GM18861 (cell line): ENCODE measurements at regions not wholly inside any gene's neighbourhood (a gene's known extent, or its start where the extent isn't known, plus 50 kb on each side); places are given as distances from the start of the nearest gene placed in this dataset.
A peak's percentile ranks its signal among the peaks of the same experiment; 100 is the strongest.
"Not testable (repeated sequence)": the region's sequence is repeated elsewhere in the genome, so short reads cannot be mapped to it uniquely, and the experiment has no call there.

ENCODE experiments used
- ATAC-seq: cut with Tn5 transposase; IDR thresholded peaks from one replicate; pipeline ENCODE4 v1.9.1; 2021; ENCODE audit not compliant: unreplicated experiment

GRCh38 chr5:36739751-36740221, 133.4 kb downstream of the SLC1A3 start:
- peak; percentile 70 for ATAC-seq

DNA sequence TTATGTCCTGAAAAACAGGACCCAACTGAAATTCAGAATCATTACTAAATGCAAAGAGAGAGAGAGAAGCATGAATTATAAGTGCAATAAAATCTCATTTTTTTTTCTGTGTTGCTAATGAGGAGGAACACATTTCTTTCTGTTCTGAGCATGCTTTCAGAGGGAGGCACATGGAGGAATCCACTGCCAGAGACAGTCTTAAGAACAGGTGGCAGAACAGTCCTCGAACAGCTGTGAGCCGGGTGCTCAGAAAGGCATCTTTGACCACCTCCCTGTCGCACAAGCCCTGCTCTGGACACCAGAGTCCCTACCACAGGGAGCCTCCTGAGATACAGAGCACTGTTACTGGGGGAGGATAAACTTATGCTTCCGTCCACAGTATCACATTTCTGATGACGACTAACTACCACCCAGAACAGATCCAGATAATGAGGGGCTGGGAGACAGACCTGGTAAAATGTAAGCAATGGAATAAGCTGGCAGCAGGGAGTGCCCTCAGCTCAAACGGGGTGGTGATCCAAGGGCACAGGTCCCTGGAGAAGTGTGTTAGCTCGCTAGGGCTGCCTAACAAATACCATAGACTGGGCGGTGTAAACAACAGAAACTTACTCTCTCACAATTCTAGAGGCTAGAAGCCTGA, 134.0 kb downstream of the SLC1A3 start:
- ATAC-seq = no peak

- no peak for ATAC-seq
Observed at GRCh38 chr5:36741128-36741527, 134.7 kb downstream of the SLC1A3 start.

- no peak for ATAC-seq
Observed at GRCh38 chr5:36743891-36744772, 132.4 kb upstream of the NIPBL start.

GRCh38 chr5:36744773-36745589, 131.6 kb upstream of the NIPBL start:
- peak; percentile 53 for ATAC-seq

GRCh38 chr5:36747794-36748193, 128.8 kb upstream of the NIPBL start:
- not testable (repeated sequence) for ATAC-seq

GRCh38 chr5:36751886-36752285, 124.7 kb upstream of the NIPBL start:
- no peak for ATAC-seq

- no peak for ATAC-seq
Observed at GRCh38 chr5:36755342-36755741, 121.2 kb upstream of the NIPBL start.

DNA sequence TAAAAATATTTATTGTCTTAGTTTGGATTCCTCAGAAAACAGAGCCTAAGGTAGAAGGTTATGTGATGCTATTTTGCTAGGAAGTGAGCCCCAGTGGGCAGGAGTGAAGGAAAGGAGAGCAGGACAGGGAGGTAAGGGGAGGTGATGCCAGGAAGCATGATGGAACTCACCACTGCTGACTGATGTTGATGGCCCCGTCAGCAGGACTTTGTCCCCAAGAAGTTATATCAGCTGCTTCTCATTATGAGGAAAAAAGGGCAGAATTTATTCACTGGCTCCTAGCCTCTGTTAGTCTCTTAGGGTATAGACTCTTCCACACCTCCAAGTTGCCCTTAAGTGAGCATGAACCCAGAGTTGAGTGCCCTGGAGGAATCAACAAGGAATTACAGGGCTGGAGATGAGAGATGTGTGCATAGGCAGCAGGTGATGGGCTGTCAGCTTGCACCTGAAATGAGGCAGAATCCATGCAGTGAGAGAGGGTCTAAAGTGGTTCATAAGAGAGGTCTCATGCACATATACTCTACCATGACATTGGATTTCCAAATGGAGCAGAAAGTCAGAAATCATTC, 120.6 kb upstream of the NIPBL start:
- ATAC-seq = no peak

GRCh38 chr5:36756848-36757247, 119.7 kb upstream of the NIPBL start:
- no peak for ATAC-seq

- no peak for ATAC-seq
Observed at GRCh38 chr5:36759117-36759516, 117.5 kb upstream of the NIPBL start.

GRCh38 chr5:36763454-36763853, 113.1 kb upstream of the NIPBL start:
- no peak for ATAC-seq

- ATAC-seq = no peak
Observed at GRCh38 chr5:36765876-36766275, 110.7 kb upstream of the NIPBL start.

GRCh38 chr5:36766981-36767380, 109.6 kb upstream of the NIPBL start:
- ATAC-seq = no peak

DNA sequence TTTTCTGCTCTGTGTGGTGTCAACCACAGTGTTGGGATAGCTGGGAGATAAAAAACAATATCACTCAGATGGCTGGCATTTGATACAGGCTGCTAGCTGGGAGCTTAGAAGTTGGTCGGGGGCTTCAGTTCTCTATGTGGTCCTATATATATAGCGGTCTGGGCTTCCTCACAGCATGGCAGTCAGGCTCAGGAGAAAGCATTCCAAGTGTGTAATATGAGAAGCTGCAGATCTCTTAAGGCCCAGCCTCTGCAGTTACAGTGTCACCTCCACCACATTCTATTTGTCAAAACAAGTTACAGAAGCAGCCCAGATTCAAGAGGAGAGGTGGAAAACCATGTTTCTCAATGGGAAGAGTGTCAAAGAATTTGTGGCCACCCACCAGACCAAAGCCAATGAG, 108.1 kb upstream of the NIPBL start:
- ATAC-seq = no peak

DNA sequence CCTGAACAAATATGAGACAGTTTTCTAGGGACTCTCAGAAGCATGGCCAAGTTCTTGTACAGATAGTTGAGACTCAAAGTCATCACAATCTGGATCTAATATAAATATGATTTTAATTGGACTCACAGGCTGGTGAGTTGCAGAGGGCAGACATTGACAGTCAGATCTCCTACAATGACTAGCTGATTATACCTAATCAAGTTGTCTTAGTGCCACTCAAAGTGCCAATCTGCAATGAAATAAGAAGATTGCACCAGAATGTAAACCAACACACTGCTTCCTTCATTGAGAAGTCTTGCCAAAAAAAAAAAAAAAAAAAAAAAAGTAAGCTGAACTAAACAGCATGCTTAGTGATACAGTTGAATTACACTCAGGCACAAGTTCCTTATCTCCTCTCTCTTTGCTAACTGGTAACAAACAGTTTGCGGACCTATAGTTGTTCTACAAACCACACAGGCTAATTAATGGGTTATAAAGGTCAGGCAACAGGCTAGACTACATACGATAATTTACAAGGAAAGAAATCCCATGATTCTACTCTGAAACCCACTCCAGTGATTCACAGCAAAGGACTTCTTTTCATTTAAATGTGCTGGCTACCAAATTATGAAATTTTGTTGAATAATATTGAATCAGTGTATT, 107.3 kb upstream of the NIPBL start:
- ATAC-seq = no peak

- ATAC-seq = no peak
Observed at GRCh38 chr5:36770125-36770524, 106.4 kb upstream of the NIPBL start.

GRCh38 chr5:36772276-36773140, 104.1 kb upstream of the NIPBL start:
- no peak for ATAC-seq

GRCh38 chr5:36777105-36777757, 99.3 kb upstream of the NIPBL start:
- no peak for ATAC-seq
